ENCODE measurements at regions not wholly inside any gene's neighbourhood (a gene's known extent, or its start where the extent isn't known, plus 50 kb on each side); places are given as distances from the start of the nearest gene placed in this dataset.
A peak's percentile ranks its signal among the peaks of the same experiment; 100 is the strongest.
"Not testable (repeated sequence)": the region's sequence is repeated elsewhere in the genome, so short reads cannot be mapped to it uniquely, and the experiment has no call there.

DNA sequence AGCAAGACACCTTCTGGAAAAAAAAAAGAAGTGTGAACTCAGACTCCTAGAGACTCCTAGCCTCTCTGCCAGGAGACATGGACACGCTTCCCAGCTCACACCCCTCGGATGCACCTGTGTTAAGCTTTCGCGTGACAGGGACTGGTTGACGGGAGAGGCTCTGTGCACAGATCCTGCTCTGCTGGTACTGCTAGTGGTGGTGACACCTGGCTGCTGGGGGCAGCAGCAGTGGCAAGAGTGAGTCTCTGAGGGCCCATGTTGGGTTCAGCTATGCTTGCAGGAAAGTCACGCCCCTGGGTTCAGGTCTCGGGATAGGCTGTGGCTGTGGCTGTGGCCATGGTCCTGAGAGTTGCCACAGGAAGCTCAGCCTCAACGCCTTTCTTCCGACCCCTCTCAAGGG is 81.1 kb downstream of the XRCC2 start:
- peak; percentile 11 for DNase-seq (ENCODE audit: low read depth, low spot score)

- no peak for DNase-seq (ENCODE audit: low read depth, low spot score)
Observed at GRCh38 chr7:152591976-152592375, 84.0 kb downstream of the XRCC2 start.

DNA sequence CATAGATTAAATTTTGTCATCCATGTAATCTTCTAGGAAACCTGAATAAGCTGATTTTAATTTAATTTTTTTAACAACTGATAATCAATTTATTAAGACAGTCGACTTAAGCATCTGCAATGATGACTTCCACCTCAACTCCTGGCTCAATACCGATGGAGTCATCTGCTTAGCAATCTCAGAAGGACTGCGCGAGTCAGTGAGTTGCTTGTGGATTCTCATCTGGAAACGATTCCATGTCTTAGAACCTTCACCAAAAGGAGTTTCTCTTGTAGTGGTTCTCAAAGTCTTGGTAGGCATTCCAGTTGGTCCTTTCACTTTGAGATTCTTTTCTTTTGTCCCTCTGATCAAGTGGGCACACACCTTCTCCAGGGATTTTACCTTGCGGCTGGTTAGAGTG is 85.5 kb downstream of the XRCC2 start:
- DNase-seq (ENCODE audit: low read depth, low spot score) = no peak

DNA sequence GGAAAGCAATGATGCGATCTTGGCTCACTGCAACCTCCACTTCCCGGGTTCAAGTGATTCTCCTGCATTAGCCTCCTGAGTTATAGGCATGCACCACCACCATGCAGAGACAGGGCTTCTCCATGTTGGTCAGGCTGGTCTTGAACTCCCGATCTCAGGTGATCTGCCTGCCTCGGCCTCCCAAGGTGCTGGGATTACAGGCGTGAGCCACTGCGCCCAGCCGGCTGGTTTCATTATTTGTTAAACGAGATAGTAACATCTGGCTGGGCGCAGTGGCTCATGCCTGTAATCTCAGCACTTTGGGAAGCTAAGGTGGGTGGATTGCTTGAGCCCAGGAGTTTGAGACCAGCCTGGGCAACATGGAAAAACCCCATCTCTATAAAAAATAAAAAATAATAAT is 86.1 kb downstream of the XRCC2 start:
- not testable (repeated sequence) for DNase-seq (ENCODE audit: low read depth, low spot score)

- no peak for DNase-seq (ENCODE audit: low read depth, low spot score)
Observed at GRCh38 chr7:152588350-152588749, 87.6 kb downstream of the XRCC2 start.

DNA sequence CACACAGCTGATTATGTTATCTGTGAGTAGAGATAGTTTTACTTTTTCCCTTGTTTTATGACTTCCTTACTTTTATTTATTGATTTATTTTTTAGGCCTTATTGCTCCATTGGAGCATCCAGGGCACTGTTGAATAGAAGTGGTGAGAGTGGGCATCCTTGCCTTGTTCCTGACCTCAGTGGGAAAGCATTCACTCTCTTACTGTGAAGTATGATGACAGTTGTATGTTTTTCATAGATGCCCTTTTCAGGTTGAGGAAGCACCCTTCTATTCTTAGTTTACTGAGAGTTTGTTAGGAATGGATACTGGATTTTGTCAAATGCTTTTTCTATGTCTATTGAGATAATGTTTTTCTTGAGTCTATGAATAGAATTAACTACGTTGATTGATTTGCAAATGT is 88.6 kb downstream of the XRCC2 start:
- DNase-seq (ENCODE audit: low read depth, low spot score) = no peak

GRCh38 chr7:152583006-152583405 is 92.9 kb downstream of the XRCC2 start:
- DNase-seq (ENCODE audit: low read depth, low spot score) = no peak

- DNase-seq (ENCODE audit: low read depth, low spot score) = no peak
Observed at GRCh38 chr7:152579070-152579469, 96.9 kb downstream of the XRCC2 start.

- DNase-seq (ENCODE audit: low read depth, low spot score) = no peak
Observed at GRCh38 chr7:152577339-152577738, 98.6 kb downstream of the XRCC2 start.

DNA sequence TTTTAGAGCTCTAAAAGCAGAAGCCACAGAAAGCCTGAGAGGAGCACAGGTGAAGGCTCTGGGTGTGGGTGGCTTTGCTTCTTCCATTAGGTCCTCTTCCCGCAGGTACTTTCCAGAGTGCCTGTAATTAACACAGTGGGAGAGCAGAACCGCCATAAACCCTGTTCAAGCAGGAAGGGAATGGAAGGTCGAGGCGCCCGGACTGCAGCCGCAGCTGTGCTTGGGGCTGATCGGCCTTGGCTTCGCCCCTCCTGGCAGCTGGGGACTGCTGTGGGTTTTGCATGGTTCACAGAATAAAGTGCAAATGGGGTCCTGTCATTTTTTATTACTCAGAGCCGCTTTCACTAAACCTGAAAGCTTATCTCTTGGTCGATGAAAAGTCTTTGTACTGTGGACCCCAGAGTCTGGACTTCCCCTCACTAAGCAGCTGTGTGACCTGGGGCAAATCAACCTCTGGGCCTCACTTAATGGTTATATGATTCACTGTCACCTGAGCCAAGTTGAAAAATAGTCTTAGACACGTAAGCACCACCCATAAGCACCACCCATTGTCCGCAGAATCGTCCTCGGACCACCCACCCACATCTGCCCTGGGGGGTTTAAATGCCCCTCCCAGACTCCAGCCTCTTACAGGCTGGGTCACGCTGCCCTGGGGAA is 100.9 kb downstream of the XRCC2 start:
- peak; percentile 90 for DNase-seq (ENCODE audit: low read depth, low spot score)

- DNase-seq (ENCODE audit: low read depth, low spot score) = not testable (repeated sequence)
Observed at GRCh38 chr7:152573186-152573585, 102.8 kb downstream of the XRCC2 start.

DNA sequence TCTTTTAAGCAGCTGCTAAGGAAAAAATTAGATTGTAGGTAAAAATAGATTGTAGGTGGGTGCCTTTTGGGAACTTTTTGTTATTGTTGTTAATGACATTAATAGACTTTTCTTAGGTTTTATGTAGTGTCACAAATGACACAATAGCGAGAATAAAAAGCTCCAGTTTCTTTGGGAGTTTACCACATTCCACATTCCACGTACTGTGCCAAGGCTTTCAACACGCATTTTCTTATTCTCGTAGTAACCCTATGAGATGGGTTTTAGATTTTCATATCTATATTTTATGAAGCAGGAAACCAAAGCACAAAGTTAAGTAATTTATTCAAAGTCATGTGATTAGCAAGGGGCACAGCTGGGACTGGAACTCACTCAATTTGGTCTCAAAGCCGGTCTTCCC is 103.8 kb downstream of the XRCC2 start:
- DNase-seq (ENCODE audit: low read depth, low spot score) = no peak

GRCh38 chr7:152571068-152571467 is 104.9 kb downstream of the XRCC2 start:
- no peak for DNase-seq (ENCODE audit: low read depth, low spot score)

DNA sequence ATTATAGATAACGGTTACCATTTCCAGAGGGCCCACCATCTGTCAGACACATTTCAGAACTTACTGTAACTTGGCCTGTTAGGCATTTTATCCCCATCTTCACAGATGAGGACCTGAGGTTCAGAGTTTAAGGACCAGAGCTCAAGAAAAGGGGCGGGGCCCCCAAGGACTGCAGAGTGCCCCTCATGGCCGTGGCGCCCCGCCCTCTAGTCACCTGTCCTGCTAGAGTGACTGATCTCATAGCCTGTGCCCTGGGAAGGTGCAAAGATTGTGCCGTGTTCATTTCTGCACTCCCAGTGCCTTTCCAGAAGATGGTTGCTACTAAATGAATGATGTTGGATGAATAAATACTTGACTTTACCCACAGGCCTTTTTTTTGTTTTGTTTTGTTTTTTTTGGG is 107.0 kb downstream of the XRCC2 start:
- no peak for DNase-seq (ENCODE audit: low read depth, low spot score)

- no peak for DNase-seq (ENCODE audit: low read depth, low spot score)
Observed at GRCh38 chr7:152565731-152566130, 110.2 kb downstream of the XRCC2 start.

DNA sequence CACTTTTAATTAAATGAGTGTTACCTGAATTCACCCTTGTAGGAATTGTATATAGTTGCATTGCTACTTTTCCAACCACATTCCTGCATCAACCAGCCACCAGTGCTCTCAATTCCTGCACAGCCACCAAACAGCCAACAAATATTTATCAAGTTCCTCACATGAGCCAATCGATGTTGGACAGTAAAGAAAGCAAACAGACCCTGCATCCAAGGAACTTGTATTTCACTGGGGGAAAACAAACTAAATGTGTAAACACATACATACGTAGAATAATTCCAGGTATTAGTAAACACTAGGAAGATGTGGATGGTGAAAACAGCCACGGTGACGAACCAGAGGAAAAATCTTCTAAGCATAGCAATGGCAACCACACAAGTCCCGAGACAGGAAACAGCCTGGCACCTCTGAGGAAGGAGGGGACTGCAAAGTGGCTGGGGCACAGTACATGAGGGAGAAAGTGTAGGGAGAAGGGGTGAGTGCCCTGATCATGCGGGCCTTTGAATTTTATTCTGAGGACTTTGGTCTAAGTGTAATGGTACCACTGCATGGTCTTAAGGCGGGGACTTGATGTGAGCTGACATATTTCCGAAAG is 111.2 kb downstream of the XRCC2 start:
- no peak for DNase-seq (ENCODE audit: low read depth, low spot score)

GRCh38 chr7:152556013-152556755 is 119.8 kb downstream of the XRCC2 start:
- peak; percentile 19 for DNase-seq (ENCODE audit: low read depth, low spot score)

GRCh38 chr7:152553671-152554317 is 118.0 kb upstream of the KMT2C start:
- peak; percentile 76 for DNase-seq (ENCODE audit: low read depth, low spot score)

- DNase-seq (ENCODE audit: low read depth, low spot score) = no peak
Observed at GRCh38 chr7:152551304-152552036, 115.7 kb upstream of the KMT2C start.

DNA sequence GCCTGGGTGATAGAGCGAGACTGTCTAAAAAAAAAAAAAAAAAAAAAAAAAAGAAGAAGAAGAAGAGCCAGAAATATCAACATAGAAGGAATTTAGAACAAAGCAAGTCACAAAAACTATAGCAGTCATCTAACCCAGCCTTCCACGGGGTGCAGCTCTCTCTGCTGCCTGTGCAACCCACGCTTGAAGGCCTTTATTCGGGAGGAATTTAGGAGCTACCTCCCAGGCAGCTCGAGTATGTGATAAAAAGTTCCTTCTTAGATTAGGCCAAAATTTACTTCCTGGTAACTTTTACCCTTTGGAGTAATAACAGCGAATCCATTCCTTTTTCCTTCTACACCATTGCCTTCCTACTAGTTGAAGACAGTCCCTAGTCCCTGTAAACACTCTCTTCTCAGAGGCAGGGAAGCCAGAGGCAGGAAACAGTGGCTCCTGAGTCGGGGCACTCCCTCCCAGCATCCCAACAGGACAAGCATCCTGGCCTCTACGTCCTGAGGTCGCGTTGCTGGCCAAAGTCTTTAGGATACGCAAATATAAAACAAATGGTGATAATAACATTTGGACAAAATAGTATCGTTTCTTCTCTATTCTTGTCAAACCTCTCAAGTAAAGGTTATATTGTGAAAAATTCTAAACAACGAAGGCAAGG is 109.3 kb upstream of the KMT2C start:
- DNase-seq (ENCODE audit: low read depth, low spot score) = peak; percentile 47

GRCh38 chr7:152544481-152544927 is 108.7 kb upstream of the KMT2C start:
- peak; percentile 73 for DNase-seq (ENCODE audit: low read depth, low spot score)
